GM18520 (cell line): ENCODE measurements at regions not wholly inside any gene's neighbourhood (a gene's known extent, or its start where the extent isn't known, plus 50 kb on each side); places are given as distances from the start of the nearest gene placed in this dataset.

Source experiments
- ATAC-seq: cut with Tn5 transposase; IDR thresholded peaks from one replicate; pipeline ENCODE4 v1.9.1; 2021; ENCODE audit not compliant: unreplicated experiment

GRCh38 chr20:50459124-50459918 is 50.9 kb upstream of the PTPN1 start:
- ATAC-seq, result no peak

- no peak for ATAC-seq
Observed at GRCh38 chr20:50460115-50460607, 50.0 kb upstream of the PTPN1 start.
